ENCODE measurements at regions not wholly inside any gene's neighbourhood (a gene's known extent, or its start where the extent isn't known, plus 50 kb on each side); places are given as distances from the start of the nearest gene placed in this dataset.
"Not testable (repeated sequence)": the region's sequence is repeated elsewhere in the genome, so short reads cannot be mapped to it uniquely, and the experiment has no call there.

DNA sequence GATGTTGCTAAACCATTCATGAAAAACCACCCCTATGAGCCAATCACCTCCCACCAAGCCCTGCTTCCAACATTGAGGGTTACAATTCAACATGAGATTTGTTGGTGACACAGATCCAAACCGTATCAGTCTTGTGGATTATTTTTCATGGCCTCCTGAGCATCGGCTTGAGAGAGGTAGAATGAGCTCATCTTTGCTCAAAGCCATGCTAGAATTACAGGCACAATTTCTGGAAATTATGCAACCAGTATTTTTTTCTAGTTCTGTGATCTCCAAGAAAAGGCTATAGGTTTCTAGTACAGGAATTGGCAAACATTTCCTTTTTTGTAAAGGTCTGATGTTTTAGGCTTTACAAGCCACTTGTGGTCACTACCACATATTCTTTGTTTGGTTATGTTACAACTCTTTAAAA, 219.4 kb downstream of the DUSP10 start:
- no peak for ATAC-seq (ENCODE audit: low read depth)

DNA sequence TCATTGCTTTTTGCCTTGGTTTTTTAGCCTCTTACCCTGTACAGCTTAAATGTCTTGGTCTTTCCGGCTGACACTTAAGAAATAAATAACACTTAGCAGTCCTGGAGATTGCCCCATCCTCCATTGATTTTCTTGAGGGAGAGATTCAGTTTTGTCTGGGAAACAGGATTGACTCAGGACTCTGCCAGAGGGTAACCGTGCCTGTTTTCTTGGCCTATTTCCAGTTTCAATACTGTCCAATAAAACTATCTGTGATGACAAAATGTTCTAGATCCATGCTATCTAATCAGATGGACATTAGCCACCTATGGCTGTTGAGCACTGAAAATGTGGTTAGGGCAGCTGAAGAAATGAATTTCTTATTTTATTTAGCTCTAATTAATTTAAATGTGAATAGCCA, 216.1 kb downstream of the DUSP10 start:
- DNase-seq (ENCODE audit: low spot score) (no peak), ATAC-seq (ENCODE audit: low read depth) (no peak)
- H3K9me3 ChIP-seq (ENCODE audit: severe bottlenecking): no peaks in the 10 kb centered on the region
- TF ChIP-seq, protein P1, sequence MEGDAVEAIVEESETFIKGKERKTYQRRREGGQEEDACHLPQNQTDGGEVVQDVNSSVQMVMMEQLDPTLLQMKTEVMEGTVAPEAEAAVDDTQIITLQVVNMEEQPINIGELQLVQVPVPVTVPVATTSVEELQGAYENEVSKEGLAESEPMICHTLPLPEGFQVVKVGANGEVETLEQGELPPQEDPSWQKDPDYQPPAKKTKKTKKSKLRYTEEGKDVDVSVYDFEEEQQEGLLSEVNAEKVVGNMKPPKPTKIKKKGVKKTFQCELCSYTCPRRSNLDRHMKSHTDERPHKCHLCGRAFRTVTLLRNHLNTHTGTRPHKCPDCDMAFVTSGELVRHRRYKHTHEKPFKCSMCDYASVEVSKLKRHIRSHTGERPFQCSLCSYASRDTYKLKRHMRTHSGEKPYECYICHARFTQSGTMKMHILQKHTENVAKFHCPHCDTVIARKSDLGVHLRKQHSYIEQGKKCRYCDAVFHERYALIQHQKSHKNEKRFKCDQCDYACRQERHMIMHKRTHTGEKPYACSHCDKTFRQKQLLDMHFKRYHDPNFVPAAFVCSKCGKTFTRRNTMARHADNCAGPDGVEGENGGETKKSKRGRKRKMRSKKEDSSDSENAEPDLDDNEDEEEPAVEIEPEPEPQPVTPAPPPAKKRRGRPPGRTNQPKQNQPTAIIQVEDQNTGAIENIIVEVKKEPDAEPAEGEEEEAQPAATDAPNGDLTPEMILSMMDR (IDR thresholded peaks at IDR 0.05; ENCODE audit: poor library complexity, severe bottlenecking): no peak
- no peak overlapping the region for H3K27ac ChIP-seq (ENCODE audit: poor library complexity, severe bottlenecking)
- no peak overlapping the region for H3K4me3 ChIP-seq (ENCODE audit: severe bottlenecking)
- H3K36me3 ChIP-seq (ENCODE audit: low read depth): no peaks in the 10 kb centered on the region
- no peaks in the 10 kb centered on the region for H3K27me3 ChIP-seq (ENCODE audit: insufficient read depth, poor library complexity, severe bottlenecking)
- no peaks in the 10 kb centered on the region for H3K4me1 ChIP-seq (ENCODE audit: insufficient read depth, poor library complexity, severe bottlenecking)

More for the DNA sequence above, 219.4 kb downstream of the DUSP10 start:
- H3K9me3 ChIP-seq (ENCODE audit: severe bottlenecking): no peaks in the 10 kb centered on the region
- TF ChIP-seq, protein P1 (IDR thresholded peaks at IDR 0.05; ENCODE audit: poor library complexity, severe bottlenecking): no peak
- no peak overlapping the region for H3K27ac ChIP-seq (ENCODE audit: poor library complexity, severe bottlenecking)
- no peak overlapping the region for H3K4me3 ChIP-seq (ENCODE audit: severe bottlenecking)
- H3K36me3 ChIP-seq (ENCODE audit: low read depth): no peaks in the 10 kb centered on the region
- no peak for DNase-seq (ENCODE audit: low spot score)
- no peaks in the 10 kb centered on the region for H3K27me3 ChIP-seq (ENCODE audit: insufficient read depth, poor library complexity, severe bottlenecking)
- H3K4me1 ChIP-seq (ENCODE audit: insufficient read depth, poor library complexity, severe bottlenecking): no peaks in the 10 kb centered on the region

DNA sequence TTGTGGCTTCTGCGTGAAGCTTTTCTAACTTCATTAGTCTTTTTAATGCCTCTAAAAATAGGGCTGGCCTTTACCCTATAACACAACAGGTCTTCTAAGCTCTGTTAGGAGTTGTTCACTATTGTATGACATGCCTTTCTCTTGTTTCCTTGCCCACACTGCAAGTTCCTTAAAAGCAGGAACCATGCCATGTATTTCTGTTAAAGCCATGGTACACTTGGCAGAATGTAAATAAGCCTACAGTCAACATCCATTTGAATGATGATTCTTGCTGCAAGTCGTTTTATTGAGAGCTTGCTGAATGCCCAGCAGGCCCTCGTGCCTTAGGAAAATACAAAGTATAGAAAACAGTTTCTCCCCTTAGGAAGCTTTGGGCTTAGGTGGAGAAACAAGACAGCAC, 214.6 kb downstream of the DUSP10 start:
- H3K36me3 ChIP-seq (ENCODE audit: low read depth): no peaks in the 10 kb centered on the region
- no peaks in the 10 kb centered on the region for H3K4me1 ChIP-seq (ENCODE audit: insufficient read depth, poor library complexity, severe bottlenecking)
- H3K27ac ChIP-seq (ENCODE audit: poor library complexity, severe bottlenecking): no peak overlapping the region
- ATAC-seq (ENCODE audit: low read depth) (no peak), DNase-seq (ENCODE audit: low spot score) (no peak)
- H3K27me3 ChIP-seq (ENCODE audit: insufficient read depth, poor library complexity, severe bottlenecking): no peaks in the 10 kb centered on the region
- no peaks in the 10 kb centered on the region for H3K9me3 ChIP-seq (ENCODE audit: severe bottlenecking)
- H3K4me3 ChIP-seq (ENCODE audit: severe bottlenecking): no peak overlapping the region
- TF ChIP-seq, protein P1 (IDR thresholded peaks at IDR 0.05; ENCODE audit: poor library complexity, severe bottlenecking): no peak

DNA sequence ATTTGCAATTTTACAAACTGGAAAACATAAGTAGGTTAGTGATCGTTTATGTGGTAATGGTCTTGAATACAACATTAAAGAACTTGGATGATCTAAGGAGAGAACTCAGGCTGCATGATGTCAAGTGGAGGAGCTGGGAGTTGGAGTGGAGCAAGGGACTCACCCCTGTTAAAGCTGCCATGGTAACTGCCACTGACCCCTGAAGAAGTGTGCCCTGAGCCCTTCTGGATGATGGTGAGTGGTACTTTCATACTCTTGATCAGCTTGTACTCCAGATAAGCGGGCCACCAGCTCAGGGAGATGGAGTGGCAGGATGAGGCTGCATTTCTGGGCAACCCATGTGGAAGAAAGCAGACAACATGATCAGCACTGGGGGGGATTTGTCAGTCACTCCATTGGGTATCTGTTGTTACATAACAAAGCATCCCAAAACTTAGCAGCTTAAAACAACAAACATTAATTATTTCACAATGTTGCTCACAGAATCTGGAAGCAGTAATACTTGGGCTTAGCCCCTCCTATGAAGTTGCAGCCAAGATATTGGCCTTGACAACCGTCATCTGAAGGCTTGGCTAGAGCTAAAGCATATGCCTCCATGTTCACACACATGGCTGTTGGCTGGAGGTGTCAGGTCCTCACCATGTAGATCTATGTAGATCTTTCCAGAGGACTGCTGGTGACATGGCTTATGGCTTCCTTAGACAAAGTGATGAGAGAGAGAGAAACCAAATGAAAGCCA, 213.8 kb downstream of the DUSP10 start:
- no peaks in the 10 kb centered on the region for H3K4me1 ChIP-seq (ENCODE audit: insufficient read depth, poor library complexity, severe bottlenecking)
- no peaks in the 10 kb centered on the region for H3K36me3 ChIP-seq (ENCODE audit: low read depth)
- no peak for ATAC-seq (ENCODE audit: low read depth)
- no peak overlapping the region for H3K4me3 ChIP-seq (ENCODE audit: severe bottlenecking)
- no peak for DNase-seq (ENCODE audit: low spot score)
- no peak overlapping the region for H3K27ac ChIP-seq (ENCODE audit: poor library complexity, severe bottlenecking)
- H3K9me3 ChIP-seq (ENCODE audit: severe bottlenecking): no peaks in the 10 kb centered on the region
- H3K27me3 ChIP-seq (ENCODE audit: insufficient read depth, poor library complexity, severe bottlenecking): no peaks in the 10 kb centered on the region
- TF ChIP-seq, protein P1 (IDR thresholded peaks at IDR 0.05; ENCODE audit: poor library complexity, severe bottlenecking): no peak

DNA sequence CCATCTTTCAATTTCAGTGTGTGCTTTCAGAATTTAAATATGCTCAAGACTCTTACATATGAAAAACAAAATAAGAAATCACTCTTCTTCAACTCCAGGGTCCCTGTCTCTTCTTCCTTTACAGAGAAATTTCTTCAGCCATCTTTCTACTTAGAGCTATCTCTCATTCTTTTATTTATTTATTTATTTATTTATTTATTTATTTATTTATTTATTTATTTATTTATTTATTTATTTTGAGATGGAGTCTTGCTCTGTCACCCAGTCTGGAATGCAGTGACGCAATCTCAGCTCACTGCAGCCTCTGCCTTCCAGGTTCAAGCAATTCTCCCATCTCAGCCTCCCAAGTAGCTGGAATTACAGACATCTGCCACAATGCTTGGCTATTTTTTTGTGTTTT, 211.7 kb downstream of the DUSP10 start:
- H3K27me3 ChIP-seq (ENCODE audit: insufficient read depth, poor library complexity, severe bottlenecking); H3K9me3 ChIP-seq (ENCODE audit: severe bottlenecking); DNase-seq (ENCODE audit: low spot score); H3K4me1 ChIP-seq (ENCODE audit: insufficient read depth, poor library complexity, severe bottlenecking); H3K27ac ChIP-seq (ENCODE audit: poor library complexity, severe bottlenecking); H3K4me3 ChIP-seq (ENCODE audit: severe bottlenecking); H3K36me3 ChIP-seq (ENCODE audit: low read depth); ATAC-seq (ENCODE audit: low read depth): not testable (repeated sequence)

Data from RWPE2 (cell line).